ENCODE measurements at regions not wholly inside any gene's neighbourhood (a gene's known extent, or its start where the extent isn't known, plus 50 kb on each side); places are given as distances from the start of the nearest gene placed in this dataset.

GRCh38 chr7:131747658-131748232, 191.3 kb upstream of the PODXL start:
- Mint-ChIP-seq H3K27ac (peak overlapping the region; percentile 82), H3K9me3 (peaks cover 8% of the 10 kb centered on the region), H3K27me3 (ENCODE audit: low read depth) (no peaks in the 10 kb centered on the region; the same call in 1 of the 2 replicates), H3K4me1 (peaks cover 46% of the 10 kb centered on the region), H3K4me3 (peak overlapping the region; percentile 2), H3K36me3 (no peaks in the 10 kb centered on the region)
- peak; percentile 66 for ATAC-seq
- peak; percentile 68; the same call in 1 of the 2 replicates for TF ChIP-seq FOXK1 (CRISPR knock-in tag; IDR thresholded peaks at IDR 0.05)
- TF ChIP-seq ZNF396 (CRISPR knock-in tag; IDR thresholded peaks at IDR 0.05; ENCODE audit: borderline replicate concordance): no peak
- CTCF ChIA-PET: interaction anchor here (1.6 kb wide), 1 partner anchor 18 kb away, joined by 3 read pairs; no protein-coding TSS in a partner anchor
- POLR2A ChIA-PET: no interaction called here
- no peak for DNase-seq (ENCODE audit: low spot score)

- no peaks in the 10 kb centered on the region; the same call in 1 of the 2 replicates for H3K27me3 Mint-ChIP-seq (ENCODE audit: low read depth)
- ATAC-seq (peak; percentile 92), DNase-seq (ENCODE audit: low spot score) (peak; percentile 83)
- H3K36me3 Mint-ChIP-seq: no peaks in the 10 kb centered on the region
- H3K4me3 Mint-ChIP-seq: no peak overlapping the region
- peak overlapping the region; percentile 2; the same call in 1 of the 2 replicates for H3K27ac Mint-ChIP-seq
- H3K4me1 Mint-ChIP-seq: peaks cover 46% of the 10 kb centered on the region
- CTCF ChIA-PET: interaction anchor here (0.5 to 1.8 kb wide), 6 partner anchors 8 to 507 kb away, joined by 3 to 10 read pairs (median 4); no protein-coding TSS in a partner anchor
- H3K9me3 Mint-ChIP-seq: peaks cover 8% of the 10 kb centered on the region
- POLR2A ChIA-PET: no interaction called here
- TF ChIP-seq E2F5 (CRISPR knock-in tag; IDR thresholded peaks at IDR 0.05) (no peak), JUN (CRISPR knock-in tag; IDR thresholded peaks at IDR 0.05) (peak; percentile 62; the same call in 1 of the 2 replicates), SMAD3 (CRISPR knock-in tag; IDR thresholded peaks at IDR 0.05; ENCODE audit: borderline replicate concordance) (peak; percentile 57; the same call in 1 of the 2 replicates), ZNF121 (CRISPR knock-in tag; IDR thresholded peaks at IDR 0.05) (no peak), CTCF (IDR thresholded peaks at IDR 0.05) (no peak), ZNF263 (CRISPR knock-in tag; IDR thresholded peaks at IDR 0.05; ENCODE audit: low read depth) (no peak), IRF1 (CRISPR knock-in tag; IDR thresholded peaks at IDR 0.05) (no peak), MAX (CRISPR knock-in tag; IDR thresholded peaks at IDR 0.05) (peak; percentile 7; the same call in 1 of the 2 replicates), NR1H2 (CRISPR knock-in tag; IDR thresholded peaks at IDR 0.05) (no peak), ATF1 (CRISPR knock-in tag; IDR thresholded peaks at IDR 0.05) (no peak), TEAD4 (CRISPR knock-in tag; IDR thresholded peaks at IDR 0.05) (peak; percentile 56; the same call in 1 of the 2 replicates), TEAD1 (CRISPR knock-in tag; IDR thresholded peaks at IDR 0.05) (peak; percentile 87; the same call in 1 of the 2 replicates), NFE2L1 (CRISPR knock-in tag; IDR thresholded peaks at IDR 0.05) (peak; percentile 56; the same call in 1 of the 2 replicates), ZNF232 (CRISPR knock-in tag; IDR thresholded peaks at IDR 0.05) (peak; percentile 85; the same call in 1 of the 2 replicates), USF2 (CRISPR knock-in tag; IDR thresholded peaks at IDR 0.05) (no peak), AR (CRISPR knock-in tag; IDR thresholded peaks at IDR 0.05) (no peak), E2F4 (CRISPR knock-in tag; IDR thresholded peaks at IDR 0.05; ENCODE audit: borderline replicate concordance, low read depth) (no peak), JAZF1 (CRISPR knock-in tag; IDR thresholded peaks at IDR 0.05) (no peak), EMX1 (CRISPR knock-in tag; IDR thresholded peaks at IDR 0.05) (no peak), CREM (CRISPR knock-in tag; IDR thresholded peaks at IDR 0.05) (peak; percentile 30; the same call in 1 of the 2 replicates)
Measured at GRCh38 chr7:131745390-131746248, 189.2 kb upstream of the PODXL start.
